HCT116 (cell line): ENCODE measurements at regions not wholly inside any gene's neighbourhood (a gene's known extent, or its start where the extent isn't known, plus 50 kb on each side); places are given as distances from the start of the nearest gene placed in this dataset.

Experiments used
- ATAC-seq: fragments of 200-7000 bp; cut with Tn5 transposase; 2 replicates; pipeline ENCODE4 v1.9.1; 2020; ENCODE audit warnings: mild to moderate bottlenecking, moderate library complexity
- BruUV-seq: library from RNA; stranded (reverse); fragments of 400-500 nt; replicated peaks from 2 replicates; lab custom pipeline; 2021; lab: Mats Ljungman, UMichigan
- CTCF ChIA-PET: fragments of 300-600 bp; sonication (Branson Sonifier 250); formaldehyde crosslinking; loops from one replicate; lab custom pipeline; 2021; ENCODE audit warnings: antibody characterized with exemption; lab: Charles Lee
- POLR2A ChIA-PET: fragments of 300-600, 350-600 bp; sonication (Branson Sonifier 250); formaldehyde crosslinking; loops from one replicate; lab custom pipeline; 2021; ENCODE audit warnings: antibody characterized with exemption; lab: Charles Lee
- RAD21 ChIA-PET, 2 experiments: fragments of 300-600 bp; sonication (Branson Sonifier 250); formaldehyde crosslinking; loops; one replicate each; lab custom pipeline; 2023; ENCODE audit warnings: low total read pairs in 2 of 2; ENCODE audit not compliant: uncharacterized antibody in 2 of 2, unreplicated experiment in 2 of 2, low non-redundant PET in 1 of 2; lab: Charles Lee
- DNase-seq: peaks from one replicate; pipeline ENCODE4 v3.0.0-alpha.2; 2010; ENCODE audit warnings: low read depth, low spot score
- H2AFZ ChIP-seq: fragments of 200-600 bp; shearing (Covaris generic), sonication (generic); 2 replicates; pipeline ENCODE4 v1.6.1; 2017; ENCODE audit warnings: low read depth, mixed run types, mixed read lengths, antibody characterized with exemption, low read length; ENCODE audit not compliant: poor library complexity, severe bottlenecking
- H3K27ac ChIP-seq: 2 replicates; pipeline ENCODE4 v1.5.1; 2012; ENCODE audit warnings: low read depth, low read length
- H3K27me3 ChIP-seq: fragments of 200-600 bp; sonication (generic); 2 replicates; pipeline ENCODE4 v1.6.1; 2016; ENCODE audit warnings: mixed run types, low read length, mixed read lengths; ENCODE audit not compliant: insufficient read depth
- H3K36me3 ChIP-seq, 2 experiments: fragments of 200-500 bp in 1 of 2; fragments of 200-600 bp in 1 of 2; sonication (Bioruptor generic) in 1 of 2; sonication (generic) in 1 of 2; 2 replicates each; pipeline versions ENCODE4 v1.5.1 to v1.6.1; 2014 to 2016; ENCODE audit warnings: low read length in 2 of 2, inconsistent platforms in 1 of 2, mixed read lengths in 1 of 2, mixed run types in 1 of 2; ENCODE audit not compliant: insufficient read depth in 2 of 2, control insufficient read depth in 1 of 2
- H3K4me1 ChIP-seq, 2 experiments: fragments of 200-600 bp in 1 of 2; sonication (generic) in 1 of 2; 2 replicates each; pipeline versions ENCODE4 v1.5.1 to v1.6.1; 2012 to 2017; ENCODE audit warnings: low read length in 2 of 2, inconsistent platforms in 1 of 2, mild to moderate bottlenecking in 1 of 2, mixed read lengths in 1 of 2, mixed run types in 1 of 2, moderate library complexity in 1 of 2; ENCODE audit not compliant: insufficient read depth in 2 of 2, control insufficient read depth in 1 of 2
- H3K4me2 ChIP-seq: fragments of 200-600 bp; sonication (generic); 2 replicates; pipeline ENCODE4 v1.6.1; 2017; ENCODE audit warnings: mixed run types, low read length, mixed read lengths
- H3K4me3 ChIP-seq, 2 experiments: fragments of 200-600 bp in 1 of 2; sonication (generic) in 1 of 2; replicated peaks in 1 of 2; 2 replicates each; pipeline ENCODE4 v1.5.1; 2011 to 2016; ENCODE audit warnings: low read length in 2 of 2, control low read depth in 1 of 2, low read depth in 1 of 2, mild to moderate bottlenecking in 1 of 2, mixed read lengths in 1 of 2, mixed run types in 1 of 2
- H3K79me2 ChIP-seq: fragments of 200-600 bp; sonication (generic); 2 replicates; pipeline ENCODE4 v1.6.1; 2017; ENCODE audit warnings: mild to moderate bottlenecking, mixed run types, low read length, moderate library complexity, mixed read lengths; ENCODE audit not compliant: insufficient read depth
- H3K9ac ChIP-seq: fragments of 200-600 bp; sonication (generic); 2 replicates; pipeline ENCODE4 v1.6.1; 2016; ENCODE audit warnings: low read length, mixed read lengths
- H3K9me2 ChIP-seq: fragments of 200-600 bp; sonication (generic), shearing (Covaris generic); 2 replicates; pipeline ENCODE4 v1.6.1; 2017; ENCODE audit warnings: mixed run types, mild to moderate bottlenecking, moderate library complexity; ENCODE audit not compliant: insufficient read depth
- H3K9me3 ChIP-seq, 2 experiments: fragments of 200-500 bp in 1 of 2; fragments of 200-600 bp in 1 of 2; sonication (Bioruptor generic) in 1 of 2; sonication (generic) in 1 of 2; 2 replicates each; pipeline ENCODE4 v1.6.1; 2014 to 2017; ENCODE audit warnings: low read length in 2 of 2, mixed read lengths in 2 of 2, inconsistent platforms in 1 of 2, low read depth in 1 of 2, mild to moderate bottlenecking in 1 of 2, mixed run types in 1 of 2, moderate library complexity in 1 of 2; ENCODE audit not compliant: control insufficient read depth in 1 of 2, insufficient read depth in 1 of 2
- H4K20me1 ChIP-seq: fragments of 200-600 bp; sonication (generic), shearing (Covaris generic); 2 replicates; pipeline ENCODE4 v1.6.1; 2017; ENCODE audit warnings: mixed run types, mild to moderate bottlenecking, moderate library complexity; ENCODE audit not compliant: insufficient read depth
- ATF3 ChIP-seq: IDR thresholded peaks from 2 replicates; pipeline ENCODE4 v1.6.1; 2012
- CBX3 ChIP-seq: IDR thresholded peaks from 2 replicates; pipeline ENCODE4 v1.6.1; 2012; ENCODE audit warnings: low read depth
- CEBPB ChIP-seq: IDR thresholded peaks from 2 replicates; pipeline ENCODE4 v1.6.1; 2012; ENCODE audit warnings: low read depth
- EZH2 ChIP-seq: fragments of 200-600 bp; sonication (generic); IDR thresholded peaks from 2 replicates; pipeline ENCODE4 v1.6.1; 2017; ENCODE audit warnings: antibody characterized with exemption, mixed run types
- EZH2phosphoT487 ChIP-seq: fragments of 200-600 bp; IDR thresholded peaks from 2 replicates; pipeline ENCODE4 v1.6.1; 2018; ENCODE audit warnings: antibody characterized with exemption, borderline replicate concordance
- JUND ChIP-seq: IDR thresholded peaks from 2 replicates; pipeline ENCODE4 v1.6.1; 2012
- POLR2AphosphoS5 ChIP-seq: IDR thresholded peaks from 2 replicates; pipeline ENCODE4 v1.6.1; 2011; ENCODE audit warnings: mild to moderate bottlenecking, low read depth, low read length, moderate library complexity
- RAD21 ChIP-seq: IDR thresholded peaks from 2 replicates; pipeline ENCODE4 v1.6.1; 2012; ENCODE audit warnings: low read depth, mild to moderate bottlenecking
- REST ChIP-seq: IDR thresholded peaks from 2 replicates; pipeline ENCODE4 v1.6.1; 2012; ENCODE audit warnings: low read depth
- SIN3A ChIP-seq: IDR thresholded peaks from 2 replicates; pipeline ENCODE4 v1.6.1; 2012; ENCODE audit warnings: low read depth
- SP1 ChIP-seq: IDR thresholded peaks from 2 replicates; pipeline ENCODE4 v1.6.1; 2012; ENCODE audit warnings: low read depth
- TCF7L2 ChIP-seq: IDR thresholded peaks from 2 replicates; pipeline ENCODE4 v1.7.0; 2011; ENCODE audit warnings: borderline replicate concordance, inconsistent platforms; ENCODE audit not compliant: insufficient read depth, insufficient read length; ENCODE audit errors: extremely low read depth
- YY1 ChIP-seq: IDR thresholded peaks from 2 replicates; pipeline ENCODE4 v1.6.1; 2011; ENCODE audit warnings: low read length, low read depth, moderate library complexity, mild to moderate bottlenecking; ENCODE audit not compliant: insufficient replicate concordance; ENCODE audit errors: extremely low read depth
- ZBTB33 ChIP-seq: IDR thresholded peaks from 2 replicates; pipeline ENCODE4 v1.6.1; 2011; ENCODE audit warnings: mild to moderate bottlenecking, low read length, moderate library complexity; ENCODE audit not compliant: insufficient replicate concordance; ENCODE audit errors: extremely low read depth
- ZFX ChIP-seq: fragments of 450-650 bp; IDR thresholded peaks from 2 replicates; pipeline ENCODE4 v1.6.1; 2017
- ZNF274 ChIP-seq: fragments of 200-500 bp; sonication (Bioruptor generic); IDR thresholded peaks from 2 replicates; pipeline ENCODE4 v1.6.1; 2014; ENCODE audit warnings: mild to moderate bottlenecking, low read depth, low read length, inconsistent platforms
- intact Hi-C: fragments of 100-400 bp; cut with micrococcal nuclease; formaldehyde crosslinking; loops from 2 replicates; pipeline ENCODE4 v1.10.0; 2022

GRCh38 chr18:39713961-39714360 is 2148.4 kb upstream of the CELF4 start:
- POLR2A ChIA-PET = no interaction called here
- no peaks in the 10 kb centered on the region for H3K27me3 ChIP-seq
- no peaks in the 10 kb centered on the region for H3K36me3 ChIP-seq
- no peaks in the 10 kb centered on the region; a peak in 1 of 4 replicates for H3K9me3 ChIP-seq
- no peak overlapping the region for H3K27ac ChIP-seq
- no TSS peak for BruUV-seq
- RAD21 ChIA-PET = no interaction called here
- no peak overlapping the region for H3K9ac ChIP-seq
- intact Hi-C loops = no loop called here
- no peaks in the 10 kb centered on the region for H3K4me1 ChIP-seq
- TF ChIP-seq POLR2AphosphoS5 = no peak
- TF ChIP-seq EZH2phosphoT487 = no peak
- no peak for TF ChIP-seq SP1
- TF ChIP-seq RAD21 = no peak
- no peak for TF ChIP-seq CBX3
- TF ChIP-seq EZH2 = no peak
- no peak for TF ChIP-seq ZBTB33
- no peak for TF ChIP-seq SIN3A
- no peak for TF ChIP-seq REST
- TF ChIP-seq CEBPB = no peak
- TF ChIP-seq ATF3 = no peak
- TF ChIP-seq JUND = no peak
- no peak for TF ChIP-seq ZNF274
- TF ChIP-seq TCF7L2 = no peak
- no peak for TF ChIP-seq YY1
- TF ChIP-seq ZFX = no peak
- TF ChIP-seq, all 23 proteins: peak for 0
- Histone ChIP-seq H3K4me2 (no peak overlapping the region), H4K20me1 (no peaks in the 10 kb centered on the region), H2AFZ (no peak overlapping the region), H3K4me3 (no peak overlapping the region), H3K9me2 (no peaks in the 10 kb centered on the region), H3K79me2 (no peaks in the 10 kb centered on the region)
- DNase-seq = no peak
- CTCF ChIA-PET = no interaction called here
- ATAC-seq = no peak
